ENCODE measurements at regions not wholly inside any gene's neighbourhood (a gene's known extent, or its start where the extent isn't known, plus 50 kb on each side); places are given as distances from the start of the nearest gene placed in this dataset.

- H3K4me2 ChIP-seq (ENCODE audit: control insufficient read depth, extremely low read depth, insufficient read depth, low read depth, low read length), result no peak overlapping the region
- peaks cover 15% of the 10 kb centered on the region for H3K27me3 ChIP-seq (ENCODE audit: control insufficient read depth, extremely low read depth, insufficient read depth, low read length)
- no peaks in the 10 kb centered on the region for H3K9me1 ChIP-seq (ENCODE audit: control insufficient read depth, extremely low read depth, insufficient read depth, low read length)
- no peak overlapping the region for H2AFZ ChIP-seq (ENCODE audit: control insufficient read depth, low read length)
- TF ChIP-seq CTCF (optimal IDR thresholded peaks at IDR 0.05 in 1 of 3, IDR thresholded peaks at IDR 0.05 in 1 of 3, conservative IDR thresholded peaks at IDR 0.05 in 1 of 3; ENCODE audit: extremely low read depth in 1 of 3, insufficient read depth in 2 of 3, low read length in 3 of 3) (no peak), EZH2 (IDR thresholded peaks at IDR 0.05; ENCODE audit: low read length) (no peak)
- DNase-seq (ENCODE audit: low read depth, low spot score), result no peak
- H3K79me2 ChIP-seq (ENCODE audit: control insufficient read depth, insufficient read depth, low read length), result no peaks in the 10 kb centered on the region
- dilution Hi-C loops (cut with MboI; ENCODE audit: extremely low pct_ligation_motif_present, low sequenced_read_pairs), result no loop called here
- FAIRE-seq, result no peak
- H3K4me1 ChIP-seq (ENCODE audit: control insufficient read depth, extremely low read depth, insufficient read depth, low read length), result no peaks in the 10 kb centered on the region
- H3K9me3 ChIP-seq (ENCODE audit: control insufficient read depth, low read depth, low read length), result no peaks in the 10 kb centered on the region
- H4K20me1 ChIP-seq (ENCODE audit: control insufficient read depth, extremely low read depth, insufficient read depth, low read length), result peaks cover 2% of the 10 kb centered on the region
- no peak overlapping the region for H3K4me3 ChIP-seq (ENCODE audit: control insufficient read depth in 2 of 3, extremely low read depth in 1 of 3, insufficient read depth in 2 of 3, low read depth in 1 of 3, low read length in 3 of 3)
- no peaks in the 10 kb centered on the region for H3K36me3 ChIP-seq (ENCODE audit: control insufficient read depth in 2 of 2, extremely low read depth in 1 of 2, insufficient read depth in 2 of 2, low read length in 2 of 2)
- H3K9ac ChIP-seq (ENCODE audit: control insufficient read depth, extremely low read depth, insufficient read depth, low read length), result no peak overlapping the region
- no peak overlapping the region for H3K27ac ChIP-seq (ENCODE audit: control insufficient read depth, insufficient read depth, low read length)
Measured at GRCh38 chr1:62993844-62994243, 209.9 kb downstream of the ATG4C start.

- DNase-seq (ENCODE audit: low read depth, low spot score) (no peak), FAIRE-seq (no peak)
- no peaks in the 10 kb centered on the region for H3K9me1 ChIP-seq (ENCODE audit: control insufficient read depth, extremely low read depth, insufficient read depth, low read length)
- H3K36me3 ChIP-seq (ENCODE audit: control insufficient read depth in 2 of 2, extremely low read depth in 1 of 2, insufficient read depth in 2 of 2, low read length in 2 of 2), result no peaks in the 10 kb centered on the region
- no peak overlapping the region for H3K4me3 ChIP-seq (ENCODE audit: control insufficient read depth in 2 of 3, extremely low read depth in 1 of 3, insufficient read depth in 2 of 3, low read depth in 1 of 3, low read length in 3 of 3)
- dilution Hi-C loops (cut with MboI; ENCODE audit: extremely low pct_ligation_motif_present, low sequenced_read_pairs), result no loop called here
- H3K9ac ChIP-seq (ENCODE audit: control insufficient read depth, extremely low read depth, insufficient read depth, low read length), result no peak overlapping the region
- H2AFZ ChIP-seq (ENCODE audit: control insufficient read depth, low read length), result no peak overlapping the region
- H3K4me2 ChIP-seq (ENCODE audit: control insufficient read depth, extremely low read depth, insufficient read depth, low read depth, low read length), result no peak overlapping the region
- H3K27me3 ChIP-seq (ENCODE audit: control insufficient read depth, extremely low read depth, insufficient read depth, low read length), result peaks cover 15% of the 10 kb centered on the region
- no peaks in the 10 kb centered on the region for H3K4me1 ChIP-seq (ENCODE audit: control insufficient read depth, extremely low read depth, insufficient read depth, low read length)
- no peak for TF ChIP-seq EZH2 (IDR thresholded peaks at IDR 0.05; ENCODE audit: low read length)
- no peak for TF ChIP-seq CTCF (optimal IDR thresholded peaks at IDR 0.05 in 1 of 3, IDR thresholded peaks at IDR 0.05 in 1 of 3, conservative IDR thresholded peaks at IDR 0.05 in 1 of 3; ENCODE audit: extremely low read depth in 1 of 3, insufficient read depth in 2 of 3, low read length in 3 of 3)
- no peaks in the 10 kb centered on the region for H3K9me3 ChIP-seq (ENCODE audit: control insufficient read depth, low read depth, low read length)
- no peak overlapping the region for H3K27ac ChIP-seq (ENCODE audit: control insufficient read depth, insufficient read depth, low read length)
- peaks cover 2% of the 10 kb centered on the region for H4K20me1 ChIP-seq (ENCODE audit: control insufficient read depth, extremely low read depth, insufficient read depth, low read length)
- H3K79me2 ChIP-seq (ENCODE audit: control insufficient read depth, insufficient read depth, low read length), result no peaks in the 10 kb centered on the region
Measured at GRCh38 chr1:62995173-62995572, 211.2 kb downstream of the ATG4C start.

All from keratinocyte (primary cell).